ENCODE measurements at regions not wholly inside any gene's neighbourhood (a gene's known extent, or its start where the extent isn't known, plus 50 kb on each side); places are given as distances from the start of the nearest gene placed in this dataset.
"Not testable (repeated sequence)": the region's sequence is repeated elsewhere in the genome, so short reads cannot be mapped to it uniquely, and the experiment has no call there.

DNA sequence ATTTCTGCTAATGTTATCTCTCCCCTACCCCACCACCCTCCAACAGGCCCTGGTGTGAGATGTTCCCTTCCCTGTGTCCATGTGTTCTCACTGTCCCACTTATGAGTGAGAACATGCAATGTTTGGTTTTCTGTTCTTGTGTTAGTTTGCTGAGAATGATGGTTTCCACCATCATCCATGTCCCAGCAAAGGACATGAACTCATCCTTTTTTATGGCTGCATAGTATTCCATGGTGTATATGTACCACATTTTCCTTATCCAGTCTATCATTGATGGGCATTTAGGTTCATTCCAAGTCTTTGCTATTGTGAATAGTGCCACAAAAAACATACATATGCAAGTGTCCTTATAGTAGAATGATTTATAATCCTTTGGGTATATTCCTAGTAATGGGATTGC is 104.5 kb downstream of the ZNF33B start:
- DNase-seq, result not testable (repeated sequence)

DNA sequence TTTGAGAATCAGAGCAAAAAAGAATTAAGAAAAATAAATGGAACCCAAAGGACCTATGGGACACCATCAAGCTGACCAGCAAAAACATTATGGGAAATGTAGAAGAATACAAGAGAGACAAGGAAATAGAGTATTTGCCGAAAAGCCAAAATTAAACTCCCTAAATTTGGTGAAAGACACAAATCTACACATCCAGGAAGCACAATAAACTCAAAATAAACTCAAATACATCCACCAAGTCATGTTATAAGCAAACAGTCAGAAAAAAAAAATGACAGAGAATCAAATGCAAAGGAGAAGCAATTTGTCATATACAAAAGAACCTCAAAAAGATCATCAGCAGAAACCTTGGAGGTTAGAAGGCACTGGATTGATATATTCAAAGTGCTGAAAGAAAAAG is 105.4 kb downstream of the ZNF33B start:
- no peak for DNase-seq

GRCh38 chr10:42523098-42523497 is 115.3 kb downstream of the ZNF33B start:
- DNase-seq, result no peak

DNA sequence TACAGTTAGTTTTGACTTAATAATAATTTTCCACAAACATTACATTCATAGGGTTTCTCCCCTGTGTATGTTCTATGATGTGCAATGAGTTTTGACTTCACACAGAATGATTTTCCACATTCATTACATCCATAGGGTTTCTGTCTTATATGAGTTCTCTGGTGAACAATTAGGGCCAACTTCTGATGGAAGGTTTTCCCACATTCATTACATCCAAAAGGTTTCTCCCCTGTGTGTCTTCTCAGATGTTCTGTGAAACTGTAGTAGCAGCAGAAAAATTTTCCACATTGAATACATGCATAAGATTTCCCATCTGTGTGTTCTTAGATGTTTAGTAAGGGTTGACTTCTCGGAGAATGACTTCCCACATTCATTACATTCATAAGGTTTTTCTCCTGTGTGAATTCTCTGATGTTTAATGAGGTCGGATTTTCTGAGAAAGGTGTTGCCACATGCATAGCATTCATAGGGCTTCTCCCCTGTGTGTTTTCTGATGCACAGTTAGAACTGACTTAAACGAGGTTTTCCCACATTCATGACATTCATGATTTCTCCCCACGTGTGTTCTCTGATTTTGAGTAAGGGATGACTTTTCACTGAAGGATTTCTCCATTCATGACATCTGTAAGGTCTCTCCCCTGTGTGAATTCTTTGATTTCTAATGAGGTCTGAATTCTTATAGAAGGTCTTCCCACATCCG is 118.5 kb downstream of the ZNF33B start:
- DNase-seq, result no peak

DNA sequence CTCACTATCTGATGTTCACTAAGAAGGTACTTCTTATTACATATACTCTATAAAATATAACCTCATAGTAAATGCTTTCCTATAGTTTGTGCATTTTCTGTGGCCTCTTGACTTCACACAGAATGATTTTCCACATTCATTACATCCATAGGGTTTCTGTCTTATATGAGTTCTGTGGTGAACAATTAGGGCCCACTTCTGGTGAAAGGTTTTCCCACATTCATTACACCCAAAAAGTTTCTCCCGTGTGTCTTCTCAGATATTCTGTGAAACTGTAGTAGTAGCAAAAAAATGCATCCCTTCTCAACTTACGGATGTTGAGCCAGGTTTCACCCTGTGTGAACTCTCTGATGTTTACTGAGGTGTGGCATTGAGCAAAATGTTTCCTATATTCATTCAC is 119.3 kb downstream of the ZNF33B start:
- no peak for DNase-seq

DNA sequence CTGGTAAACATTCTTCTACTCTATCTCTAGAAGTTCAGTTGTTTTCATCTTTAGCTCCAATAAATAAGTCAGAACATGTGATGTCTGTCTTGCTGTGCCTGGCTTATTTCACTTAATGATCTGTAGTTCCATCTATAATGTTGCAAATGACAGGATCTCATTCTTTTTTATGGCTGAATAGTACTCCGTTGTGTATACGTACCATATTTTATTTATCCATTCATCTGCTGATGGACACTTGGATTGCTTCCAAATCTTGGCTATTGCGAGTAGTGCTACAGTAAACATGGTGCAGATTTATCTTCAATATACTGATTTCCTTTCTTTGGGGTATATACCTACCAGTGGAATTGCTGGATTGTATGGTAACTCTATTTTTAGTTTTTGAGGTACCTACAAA is 124.4 kb downstream of the ZNF33B start:
- DNase-seq, result no peak

DNA sequence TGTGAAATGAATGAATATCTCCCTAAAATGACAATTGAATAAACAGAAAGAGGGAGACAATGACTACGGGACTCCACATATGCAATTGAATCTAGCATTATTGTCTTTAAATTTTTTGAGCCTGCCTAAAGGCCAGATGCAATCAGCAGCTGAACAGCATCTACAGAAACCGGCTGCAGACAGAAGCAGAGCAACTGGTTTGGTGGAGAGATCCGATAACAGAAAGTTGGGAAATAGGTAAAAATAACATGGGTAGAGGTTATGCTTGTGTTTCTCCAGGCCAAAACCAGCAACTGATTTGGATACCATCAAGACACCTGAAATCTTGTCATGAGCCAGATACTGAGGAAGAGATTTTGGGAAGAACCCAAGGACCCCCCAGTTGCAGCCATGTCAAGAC is 146.6 kb downstream of the ZNF33B start:
- DNase-seq, result no peak

GRCh38 chr10:42491001-42491592 is 147.3 kb downstream of the ZNF33B start:
- DNase-seq, result no peak

GRCh38 chr10:42490368-42490767 is 148.0 kb downstream of the ZNF33B start:
- DNase-seq, result no peak

GRCh38 chr10:42488416-42488815 is 150.0 kb downstream of the ZNF33B start:
- DNase-seq, result no peak

DNA sequence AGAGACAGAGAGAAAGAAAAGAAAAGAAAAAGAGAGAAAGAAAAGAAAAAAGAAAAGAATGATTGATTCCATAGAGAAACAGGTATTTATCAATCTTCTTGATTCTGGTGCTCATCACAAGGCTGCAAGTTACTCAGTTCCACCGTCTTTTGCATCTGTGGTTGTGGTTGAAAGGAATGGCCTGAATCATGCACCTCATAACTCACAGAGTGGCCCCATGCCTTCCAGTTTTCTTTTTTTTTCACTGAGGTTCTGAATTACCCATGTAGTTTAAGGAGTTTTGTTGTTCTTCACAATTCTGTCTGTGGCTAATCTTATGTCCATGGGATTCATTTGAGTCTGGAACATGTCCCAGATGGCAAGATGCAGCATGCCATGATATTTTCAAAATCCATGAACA is 156.0 kb downstream of the ZNF33B start:
- no peak for DNase-seq

GRCh38 chr10:42479057-42479456 is 159.3 kb downstream of the ZNF33B start:
- no peak for DNase-seq

DNA sequence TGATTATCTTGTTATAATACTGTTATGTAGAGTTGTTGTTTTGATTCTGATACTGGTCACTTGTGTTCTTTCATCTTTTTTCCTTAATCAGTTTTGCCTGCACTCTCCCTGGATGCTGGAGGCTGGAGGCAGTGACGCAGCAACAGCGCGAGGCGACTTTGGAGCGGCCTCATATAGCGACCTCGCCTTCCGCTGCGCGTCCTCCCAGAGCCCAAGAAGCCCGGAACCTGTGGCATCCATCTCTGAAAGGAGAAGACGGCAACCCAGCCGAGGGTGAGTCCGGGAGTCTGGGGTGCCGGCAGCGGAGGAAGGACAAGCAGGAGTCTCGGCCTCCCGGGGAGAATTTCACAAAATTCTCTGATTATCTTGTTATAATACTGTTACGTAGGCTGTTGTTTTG is 161.2 kb downstream of the ZNF33B start:
- no peak for DNase-seq

- DNase-seq, result peak; percentile 5
These were observed 162.3 kb downstream of the ZNF33B start for GRCh38 chr10:42476101-42476500.

- DNase-seq, result peak; percentile 11
These were observed 162.9 kb downstream of the ZNF33B start for GRCh38 chr10:42475168-42476098.

DNA sequence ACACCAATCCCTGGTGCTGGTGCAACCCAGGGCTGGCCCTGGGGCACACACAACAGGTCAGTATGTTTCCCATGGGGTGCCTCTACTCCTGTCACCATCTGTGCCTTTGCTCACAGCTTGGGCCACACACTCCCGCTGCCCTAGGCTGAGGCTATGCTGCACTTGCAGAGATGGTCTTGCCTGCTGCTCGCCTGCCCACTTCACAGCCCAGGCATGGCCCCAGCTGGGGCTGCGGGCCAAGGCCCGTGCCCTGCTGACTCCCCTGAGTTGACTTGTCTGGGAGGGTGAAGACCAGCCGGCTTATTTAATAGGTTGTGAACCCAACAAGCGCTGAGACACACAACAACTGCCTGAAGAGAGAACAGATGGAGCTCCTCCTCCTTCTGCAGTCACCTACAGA is 184.1 kb downstream of the ZNF33B start:
- DNase-seq, result no peak

- DNase-seq, result no peak
These were observed 207.3 kb downstream of the ZNF33B start for GRCh38 chr10:42431095-42431494.

DNA sequence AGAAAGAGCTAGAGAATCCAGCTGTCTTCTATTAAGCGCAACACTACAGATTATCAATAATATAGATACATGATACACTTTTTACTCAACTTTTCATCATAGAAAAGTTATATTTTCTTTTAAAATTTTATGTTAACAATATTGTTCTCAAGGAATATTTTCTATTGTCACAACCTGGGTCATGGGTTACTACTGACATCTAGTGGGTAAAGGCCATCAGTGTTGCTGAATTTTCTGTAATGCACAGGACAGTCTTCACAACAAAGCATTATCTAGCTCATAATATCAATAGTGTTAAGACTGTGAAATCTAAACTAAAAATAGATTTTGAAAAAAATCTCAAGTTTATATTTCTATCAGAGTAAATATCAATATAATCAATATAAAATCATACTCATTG is 209.8 kb downstream of the ZNF33B start:
- DNase-seq, result no peak

DNA sequence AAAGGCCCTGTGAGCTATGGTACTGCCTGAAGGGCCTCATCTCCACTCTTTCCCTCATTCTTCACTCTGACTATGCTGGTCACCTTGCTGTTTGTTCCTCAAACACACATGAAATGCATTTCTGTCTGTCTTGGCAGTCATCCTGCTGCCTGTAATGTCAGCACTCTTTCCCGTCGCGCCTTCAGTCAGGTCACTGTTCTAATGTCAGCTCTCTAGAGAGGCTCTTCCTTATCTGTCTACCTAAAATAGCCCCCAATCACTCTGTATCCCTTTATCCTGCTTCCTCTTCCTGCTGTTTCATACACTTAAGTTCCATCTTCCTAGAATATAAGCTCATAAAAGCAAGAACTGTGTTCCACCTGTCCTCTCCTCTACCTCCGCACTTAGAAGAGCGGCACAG is 215.5 kb downstream of the ZNF33B start:
- no peak for DNase-seq

DNA sequence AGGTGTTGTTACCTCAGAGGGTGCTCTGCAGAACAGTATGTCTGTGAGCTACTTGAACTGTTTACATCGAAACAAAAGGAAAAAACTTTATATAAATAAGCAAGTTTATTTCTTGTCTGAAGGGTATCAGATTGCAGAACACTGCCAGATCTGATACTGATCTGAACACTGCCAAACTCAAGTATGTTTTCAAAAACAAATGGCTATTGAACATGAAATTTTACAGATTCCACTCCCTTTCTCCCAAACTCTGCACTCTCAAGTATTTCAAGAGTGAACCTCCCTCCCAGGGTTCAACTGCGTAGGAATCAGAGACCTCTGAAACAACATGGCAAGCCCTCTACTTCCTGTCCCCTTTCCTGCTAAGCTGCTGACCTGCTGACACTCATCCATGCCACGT is 216.6 kb downstream of the ZNF33B start:
- no peak for DNase-seq

DNA sequence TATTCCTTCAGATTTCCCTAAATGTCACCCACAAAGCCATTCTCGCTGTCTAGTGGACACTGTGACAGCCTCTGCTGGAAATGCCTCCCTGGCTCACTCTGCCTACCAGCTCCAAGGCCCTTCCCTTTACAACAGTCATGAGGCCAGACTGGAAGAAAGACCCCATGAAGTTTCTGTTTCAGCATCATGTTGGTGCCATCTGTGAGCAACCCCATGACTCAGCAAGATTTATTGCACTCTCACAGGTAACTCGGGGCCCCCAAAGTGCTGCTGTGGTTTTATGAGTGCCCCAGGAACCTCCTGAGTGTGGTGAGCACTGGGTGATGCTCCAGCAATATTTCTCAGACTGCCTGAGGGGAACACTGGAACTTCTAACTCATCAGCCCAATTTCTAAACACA is 218.6 kb downstream of the ZNF33B start:
- no peak for DNase-seq

DNA sequence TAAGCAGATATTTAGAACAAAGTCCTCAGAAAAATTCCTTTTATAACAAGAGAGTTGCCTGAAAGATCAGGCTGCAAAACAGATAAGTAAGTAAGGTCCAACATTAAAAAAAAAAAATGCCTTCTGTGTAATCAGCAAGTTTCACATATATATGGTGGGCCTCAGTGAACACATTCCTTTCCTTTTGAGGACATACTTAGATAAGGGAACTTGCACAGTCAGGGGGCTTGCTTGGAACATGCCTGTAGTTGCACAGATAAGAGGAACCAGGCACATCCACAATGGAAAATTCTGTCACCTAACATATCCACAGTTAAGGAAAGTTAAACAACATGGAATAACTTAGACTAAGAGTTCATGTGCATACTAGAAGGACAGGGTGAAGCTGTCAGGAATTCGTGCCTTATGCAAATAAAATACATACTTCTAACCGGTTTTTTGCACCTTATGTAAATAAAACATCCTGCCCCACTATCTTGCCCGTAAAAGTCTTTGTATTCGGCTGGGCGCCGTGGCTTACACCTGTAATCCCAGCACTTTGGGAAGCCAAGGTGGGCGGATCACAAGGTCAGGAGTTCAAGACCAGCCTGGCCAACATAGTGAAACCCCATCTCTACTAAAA is 257.3 kb downstream of the ZNF33B start:
- no peak for DNase-seq

Data from right kidney (tissue), 1 donor.